K562 (cell line): ENCODE measurements at regions not wholly inside any gene's neighbourhood (a gene's known extent, or its start where the extent isn't known, plus 50 kb on each side); places are given as distances from the start of the nearest gene placed in this dataset.
A peak's percentile ranks its signal among the peaks of the same experiment; 100 is the strongest.

ENCODE experiments used
- C11orf30 ChIP-seq: fragments of 450-650 bp; IDR thresholded peaks from 2 replicates; pipeline ENCODE4 v1.6.1; 2016; ENCODE audit warnings: low read depth, mild to moderate bottlenecking
- ELK1 ChIP-seq: sonication (generic); formaldehyde crosslinking; IDR thresholded peaks from 2 replicates; pipeline ENCODE4 v1.8.1; 2022; ENCODE audit warnings: missing genetic modification reagents
- FOS ChIP-seq: IDR thresholded peaks from 3 replicates; pipeline ENCODE4 v1.6.1; 2011; ENCODE audit not compliant: insufficient read length; ENCODE audit errors: extremely low read depth
- GMEB1 ChIP-seq: fragments of 250-450 bp; sonication (Bioruptor Pico); IDR thresholded peaks from 2 replicates; pipeline ENCODE4 v1.4.0; 2020; ENCODE audit warnings: mild to moderate bottlenecking
- HMGXB4 ChIP-seq: sonication (generic); formaldehyde crosslinking; IDR thresholded peaks from 2 replicates; pipeline ENCODE4 v1.8.1; 2023; ENCODE audit warnings: mild to moderate bottlenecking, missing genetic modification reagents
- HNRNPL ChIP-seq: fragments of 200-400 bp; formaldehyde crosslinking; IDR thresholded peaks from 2 replicates; pipeline ENCODE4 v1.6.1; 2017; ENCODE audit warnings: low read depth, mild to moderate bottlenecking, low read length
- KDM2B ChIP-seq: fragments of 250-450 bp; sonication (Bioruptor Pico); IDR thresholded peaks from 2 replicates; pipeline ENCODE4 v1.8.0; 2021; ENCODE audit warnings: mild to moderate bottlenecking, moderate library complexity
- MCM5 ChIP-seq: fragments of 450-650 bp; IDR thresholded peaks from 2 replicates; pipeline ENCODE4 v1.6.1; 2016; ENCODE audit warnings: low read depth
- MEIS2 ChIP-seq: fragments of 450-650 bp; IDR thresholded peaks from 2 replicates; pipeline ENCODE4 v1.6.1; 2014; ENCODE audit warnings: mild to moderate bottlenecking; ENCODE audit not compliant: partially characterized antibody
- MITF ChIP-seq: IDR thresholded peaks from 2 replicates; pipeline ENCODE4 v1.6.1; 2014; ENCODE audit warnings: antibody characterized with exemption
- MTA3 ChIP-seq: fragments of 450-650 bp; formaldehyde crosslinking; IDR thresholded peaks from 2 replicates; pipeline ENCODE4 v1.6.1; 2017; ENCODE audit warnings: mild to moderate bottlenecking, borderline replicate concordance
- MXI1 ChIP-seq: IDR thresholded peaks from 2 replicates; pipeline ENCODE4 v1.6.1; 2011; ENCODE audit warnings: low read depth, mild to moderate bottlenecking, improper control_type of control experiment, low read length
- NCOA4 ChIP-seq: fragments of 450-650 bp; IDR thresholded peaks from 2 replicates; pipeline ENCODE4 v1.6.1; 2018; ENCODE audit warnings: mild to moderate bottlenecking; ENCODE audit not compliant: partially characterized antibody
- NFIX ChIP-seq: fragments of 250-450 bp; sonication (Bioruptor Pico); IDR thresholded peaks from 2 replicates; pipeline ENCODE4 v1.4.0; 2020; ENCODE audit warnings: low read depth, mild to moderate bottlenecking, moderate library complexity
- PCBP1 ChIP-seq: fragments of 200-400 bp; formaldehyde crosslinking; IDR thresholded peaks from 2 replicates; pipeline ENCODE4 v1.6.1; 2018; ENCODE audit warnings: mild to moderate bottlenecking, low read depth, low read length; ENCODE audit not compliant: poor library complexity, severe bottlenecking
- SMAD4 ChIP-seq: fragments of 250-450 bp; sonication (Bioruptor Pico); conservative IDR thresholded peaks from 2 replicates; pipeline ENCODE4 v1.8.0; 2021; ENCODE audit warnings: inconsistent platforms, mild to moderate bottlenecking, moderate library complexity
- SREBF1 ChIP-seq: fragments of 150-350 bp; IDR thresholded peaks from 2 replicates; pipeline ENCODE4 v1.6.1; 2014; ENCODE audit warnings: antibody characterized with exemption, low read depth, low read length, borderline replicate concordance
- SREBF2 ChIP-seq: sonication (generic); formaldehyde crosslinking; IDR thresholded peaks from 2 replicates; pipeline ENCODE4 v1.4.0; 2020; ENCODE audit warnings: mild to moderate bottlenecking, missing genetic modification reagents
- ZBED1 ChIP-seq: IDR thresholded peaks from 2 replicates; pipeline ENCODE4 v1.6.1; 2014
- ZBTB5 ChIP-seq: fragments of 450-650 bp; IDR thresholded peaks from 2 replicates; pipeline ENCODE4 v1.6.1; 2017; ENCODE audit warnings: antibody characterized with exemption
- ZNF316 ChIP-seq: fragments of 450-650 bp; IDR thresholded peaks from 2 replicates; pipeline ENCODE4 v1.6.1; 2016
- ZNF449 ChIP-seq: fragments of 250-450 bp; sonication (Bioruptor Pico); IDR thresholded peaks from 2 replicates; pipeline ENCODE4 v1.8.0; 2022; ENCODE audit warnings: moderate library complexity, mild to moderate bottlenecking, inconsistent platforms

- TF ChIP-seq ZBTB5 (no peak), NFIX (CRISPR knock-in tag) (peak; percentile 70), KDM2B (CRISPR knock-in tag) (peak; percentile 86; the same call in 1 of the 2 replicates), C11orf30 (no peak), MCM5 (no peak), HMGXB4 (CRISPR knock-in tag) (no peak), ZNF449 (CRISPR knock-in tag) (peak; percentile 95), FOS (no peak), MTA3 (no peak), SREBF1 (no peak), ELK1 (CRISPR knock-in tag) (no peak), MXI1 (no peak), PCBP1 (no peak), SMAD4 (CRISPR knock-in tag) (peak; percentile 99), GMEB1 (peak; percentile 68), MEIS2 (no peak), SREBF2 (no peak), NCOA4 (no peak), HNRNPL (no peak), MITF (no peak), ZBED1 (no peak), ZNF316 (no peak)
Observed at GRCh38 chr12:32021346-32021773, 62.1 kb downstream of the RESF1 start (continued).
